WTC11 (cell line): ENCODE measurements at regions not wholly inside any gene's neighbourhood (a gene's known extent, or its start where the extent isn't known, plus 50 kb on each side); places are given as distances from the start of the nearest gene placed in this dataset.

Source experiments
- CREM ChIP-seq: sonication (generic); formaldehyde crosslinking; IDR thresholded peaks from 2 replicates; pipeline ENCODE4 v1.8.1; 2022; ENCODE audit warnings: mild to moderate bottlenecking, missing genetic modification reagents, moderate library complexity
- MAX ChIP-seq: sonication (generic); formaldehyde crosslinking; IDR thresholded peaks from 2 replicates; pipeline ENCODE4 v1.8.0; 2022; ENCODE audit warnings: mild to moderate bottlenecking, missing genetic modification reagents

GRCh38 chr3:83683937-83684598 lies 1274.7 kb upstream of the CADM2 start:
- TF ChIP-seq MAX (no peak), CREM (no peak)
